Psoas muscle (tissue), 7 donors: ENCODE measurements at regions not wholly inside any gene's neighbourhood (a gene's known extent, or its start where the extent isn't known, plus 50 kb on each side); places are given as distances from the start of the nearest gene placed in this dataset.

Experiments
- ATAC-seq, 4 donors: fragments of 200-7000 bp; cut with Tn5 transposase; one replicate each; pipeline ENCODE4 v1.9.1; 2020; ENCODE audit warnings: moderate library complexity in 3 of 4, mild to moderate bottlenecking in 2 of 4
- DNase-seq, 2 donors: peaks; one replicate each; pipeline ENCODE4 v3.0.0-alpha.2; 2020
- H3K27ac ChIP-seq: fragments of 200-600 bp; one replicate; pipeline ENCODE4 v1.8.0; 2022
- H3K27me3 ChIP-seq, 3 donors: fragments of 200-600 bp in 1 of 3; one replicate each; pipeline versions ENCODE4 v1.6.1 to v1.8.0; 2013 to 2022; ENCODE audit warnings: low read length in 2 of 3, mild to moderate bottlenecking in 2 of 3, moderate library complexity in 1 of 3; ENCODE audit not compliant: insufficient read depth in 3 of 3
- H3K36me3 ChIP-seq, 2 donors: fragments of 200-600 bp in 1 of 2; one replicate each; pipeline versions ENCODE4 v1.6.1 to v1.8.0; 2013 to 2022; ENCODE audit warnings: low read depth in 1 of 2, mild to moderate bottlenecking in 1 of 2, moderate library complexity in 1 of 2; ENCODE audit not compliant: insufficient read depth in 1 of 2
- H3K4me1 ChIP-seq: fragments of 200-600 bp; one replicate; pipeline ENCODE4 v1.8.0; 2022
- H3K4me3 ChIP-seq: fragments of 200-600 bp; one replicate; pipeline ENCODE4 v1.8.0; 2022; ENCODE audit warnings: mild to moderate bottlenecking
- H3K9me3 ChIP-seq: fragments of 200-600 bp; one replicate; pipeline ENCODE4 v1.8.0; 2022
- CTCF ChIP-seq: fragments of 200-600 bp; IDR thresholded peaks from one replicate; pipeline ENCODE4 v1.8.0; 2022; ENCODE audit warnings: antibody characterized with exemption
- WGBS, 3 donors: extraction: QIAGEN DNeasy Blood & Tissue Kit; methylation state at CpG; one replicate each; pipeline versions ENCODE4 v1.1.6 to v1.1.7; 2013; 5-methylcytosine and 5-hydroxymethylcytosine counted together
- intact Hi-C, 2 donors: fragments of 100-400 bp; cut with DNase I; formaldehyde crosslinking; loops; one replicate each; pipeline versions ENCODE4 v1.11.0 to v1.14.2; 2022
- donor health status: healthy with polysubstance abuse.
- donor health status: DM: no; HTN: no; CAD: no; lungs with moderate emphysema.
- donor health status: Bipolar disorder and iron deficiency.
- donor health status: healthy.
- donor health status: DM: yes; HTN: yes; CAD: no.
- donor health status: DM: no; HTN: no; CAD: no.
- donor health status: DM: yes; HTN: yes; CAD: no.

- no peaks in the 10 kb centered on the region for H3K36me3 ChIP-seq
- intact Hi-C loops: no loop called here
- H3K27me3 ChIP-seq: no peaks in the 10 kb centered on the region
- TF ChIP-seq CTCF: no peak
- 82 to 89% (median 85%) methylated on average over 3 of the region's 3 CpGs for WGBS, 3 donors
- no peak overlapping the region for H3K27ac ChIP-seq
- H3K4me3 ChIP-seq: no peak overlapping the region
- ATAC-seq (no peak), DNase-seq (no peak)
- no peaks in the 10 kb centered on the region for H3K9me3 ChIP-seq
- H3K4me1 ChIP-seq: no peaks in the 10 kb centered on the region
Observed at GRCh38 chr2:78290581-78291214, 734.8 kb upstream of the REG3G start.

- no peak for DNase-seq
- 49 to 90% (median 59%) methylated on average over 1 of the region's 1 CpG for WGBS, 3 donors
- Histone ChIP-seq H3K4me1 (no peaks in the 10 kb centered on the region), H3K4me3 (no peak overlapping the region), H3K27ac (no peak overlapping the region), H3K9me3 (no peaks in the 10 kb centered on the region), H3K36me3 (no peaks in the 10 kb centered on the region), H3K27me3 (no peaks in the 10 kb centered on the region)
- no peak for TF ChIP-seq CTCF
- no peak for ATAC-seq
- intact Hi-C loops: no loop called here
Observed at GRCh38 chr2:78293768-78294167, 731.7 kb upstream of the REG3G start.

- 30 to 35% (median 34%) methylated on average over 6 of the region's 6 CpGs for WGBS, 3 donors
- Histone ChIP-seq H3K36me3 (no peaks in the 10 kb centered on the region), H3K27ac (no peak overlapping the region), H3K4me3 (no peak overlapping the region), H3K4me1 (no peaks in the 10 kb centered on the region), H3K9me3 (no peaks in the 10 kb centered on the region), H3K27me3 (no peaks in the 10 kb centered on the region)
- DNase-seq: no peak
- no peak for TF ChIP-seq CTCF
- ATAC-seq: no peak
- intact Hi-C loops: no loop called here
Observed at GRCh38 chr2:78301166-78301789, 724.2 kb upstream of the REG3G start.

GRCh38 chr2:78304678-78305077 is 720.8 kb upstream of the REG3G start:
- ATAC-seq: no peak
- H3K36me3 ChIP-seq: no peaks in the 10 kb centered on the region
- no peak for DNase-seq
- H3K27ac ChIP-seq: no peak overlapping the region
- H3K9me3 ChIP-seq: no peaks in the 10 kb centered on the region
- intact Hi-C loops: no loop called here
- no peak for TF ChIP-seq CTCF
- no peak overlapping the region for H3K4me3 ChIP-seq
- 25 to 32% (median 26%) methylated on average over 1 of the region's 1 CpG for WGBS, 3 donors
- no peaks in the 10 kb centered on the region for H3K4me1 ChIP-seq
- H3K27me3 ChIP-seq: no peaks in the 10 kb centered on the region

GRCh38 chr2:78309460-78309859 is 716.0 kb upstream of the REG3G start:
- no peaks in the 10 kb centered on the region for H3K4me1 ChIP-seq
- H3K36me3 ChIP-seq: no peaks in the 10 kb centered on the region
- H3K27ac ChIP-seq: no peak overlapping the region
- WGBS, 3 donors: 41 to 64% (median 47%) methylated on average over 3 of the region's 3 CpGs
- ATAC-seq (no peak), DNase-seq (no peak)
- H3K4me3 ChIP-seq: no peak overlapping the region
- no peaks in the 10 kb centered on the region for H3K27me3 ChIP-seq
- TF ChIP-seq CTCF: no peak
- H3K9me3 ChIP-seq: no peaks in the 10 kb centered on the region
- intact Hi-C loops: no loop called here
